IgD-negative memory B cell (primary cell): ENCODE measurements at regions not wholly inside any gene's neighbourhood (a gene's known extent, or its start where the extent isn't known, plus 50 kb on each side); places are given as distances from the start of the nearest gene placed in this dataset.

Experiments
- H3K27ac Mint-ChIP-seq, 3 donors: one replicate each; pipeline ENCODE4 v1.8.0; 2020 to 2022; ENCODE audit warnings: mild to moderate bottlenecking in 3 of 3, mixed read lengths in 3 of 3, moderate library complexity in 1 of 3
- H3K27me3 Mint-ChIP-seq: one replicate; pipeline ENCODE4 v1.8.0; 2021; ENCODE audit warnings: mixed read lengths
- H3K36me3 Mint-ChIP-seq: one replicate; pipeline ENCODE4 v1.8.0; 2020; ENCODE audit warnings: mild to moderate bottlenecking, mixed read lengths
- H3K4me1 Mint-ChIP-seq, 3 donors: one replicate each; pipeline ENCODE4 v1.8.0; 2020 to 2022; ENCODE audit warnings: mixed read lengths in 3 of 3, mild to moderate bottlenecking in 1 of 3
- H3K4me3 Mint-ChIP-seq, 4 donors: one replicate each; pipeline ENCODE4 v1.8.0; 2020 to 2022; ENCODE audit warnings: mild to moderate bottlenecking in 4 of 4, mixed read lengths in 4 of 4, moderate library complexity in 3 of 4
- H3K9me3 Mint-ChIP-seq, 3 donors: one replicate each; pipeline ENCODE4 v1.8.0; 2020 to 2021; ENCODE audit warnings: mixed read lengths in 3 of 3, mild to moderate bottlenecking in 1 of 3

GRCh38 chr2:21939967-21940366, 816.2 kb downstream of the TDRD15 start:
- no peak overlapping the region for H3K27ac Mint-ChIP-seq
- H3K4me3 Mint-ChIP-seq = no peak overlapping the region
- no peaks in the 10 kb centered on the region for H3K4me1 Mint-ChIP-seq
- peaks cover 5% of the 10 kb centered on the region for H3K36me3 Mint-ChIP-seq
- H3K27me3 Mint-ChIP-seq = no peaks in the 10 kb centered on the region
- peaks cover 2 to 7% (median 3%) of the 10 kb centered on the region in 3 donors for H3K9me3 Mint-ChIP-seq

- Mint-ChIP-seq H3K9me3 (peaks cover 0 to 9% (median 2%) of the 10 kb centered on the region in 3 donors), H3K36me3 (peaks cover 2% of the 10 kb centered on the region), H3K27ac (no peak overlapping the region), H3K4me1 (no peaks in the 10 kb centered on the region), H3K27me3 (no peaks in the 10 kb centered on the region), H3K4me3 (no peak overlapping the region)
Measured at GRCh38 chr2:21944536-21944935, 820.8 kb downstream of the TDRD15 start.

- no peaks in the 10 kb centered on the region for H3K4me1 Mint-ChIP-seq
- no peak overlapping the region for H3K27ac Mint-ChIP-seq
- peaks cover 0 to 4% (median 2%) of the 10 kb centered on the region in 3 donors for H3K9me3 Mint-ChIP-seq
- H3K4me3 Mint-ChIP-seq = no peak overlapping the region
- no peaks in the 10 kb centered on the region for H3K27me3 Mint-ChIP-seq
- no peaks in the 10 kb centered on the region for H3K36me3 Mint-ChIP-seq
Measured at GRCh38 chr2:21945658-21946057, 821.9 kb downstream of the TDRD15 start.

GRCh38 chr2:21947046-21947445, 823.3 kb downstream of the TDRD15 start:
- no peaks in the 10 kb centered on the region for H3K4me1 Mint-ChIP-seq
- no peak overlapping the region for H3K4me3 Mint-ChIP-seq
- H3K27ac Mint-ChIP-seq = no peak overlapping the region
- H3K9me3 Mint-ChIP-seq = peaks cover 0 to 4% (median 0%) of the 10 kb centered on the region in 3 donors
- no peaks in the 10 kb centered on the region for H3K36me3 Mint-ChIP-seq
- H3K27me3 Mint-ChIP-seq = no peaks in the 10 kb centered on the region

- H3K27me3 Mint-ChIP-seq = no peaks in the 10 kb centered on the region
- H3K9me3 Mint-ChIP-seq = peaks cover 0 to 15% (median 2%) of the 10 kb centered on the region in 3 donors
- H3K27ac Mint-ChIP-seq = no peak overlapping the region
- no peak overlapping the region for H3K4me3 Mint-ChIP-seq
- no peaks in the 10 kb centered on the region for H3K36me3 Mint-ChIP-seq
- no peaks in the 10 kb centered on the region for H3K4me1 Mint-ChIP-seq
Measured at GRCh38 chr2:21966139-21966538, 842.4 kb downstream of the TDRD15 start.

GRCh38 chr2:21970971-21971370, 847.2 kb downstream of the TDRD15 start:
- Mint-ChIP-seq H3K27ac (no peak overlapping the region), H3K36me3 (no peaks in the 10 kb centered on the region), H3K4me1 (no peaks in the 10 kb centered on the region), H3K9me3 (peaks cover 0 to 19% (median 2%) of the 10 kb centered on the region in 3 donors), H3K27me3 (no peaks in the 10 kb centered on the region), H3K4me3 (no peak overlapping the region)

- Mint-ChIP-seq H3K27me3 (no peaks in the 10 kb centered on the region), H3K4me1 (no peaks in the 10 kb centered on the region), H3K9me3 (peaks cover 0 to 21% (median 2%) of the 10 kb centered on the region in 3 donors), H3K36me3 (no peaks in the 10 kb centered on the region), H3K27ac (no peak overlapping the region), H3K4me3 (peak overlapping the region in 1 of 4 donors; percentile 2)
Measured at GRCh38 chr2:21972586-21972985, 848.8 kb downstream of the TDRD15 start.

- Mint-ChIP-seq H3K27ac (no peak overlapping the region), H3K9me3 (peaks cover 2 to 26% (median 6%) of the 10 kb centered on the region in 3 donors), H3K4me3 (no peak overlapping the region), H3K4me1 (no peaks in the 10 kb centered on the region), H3K36me3 (no peaks in the 10 kb centered on the region), H3K27me3 (no peaks in the 10 kb centered on the region)
Measured at GRCh38 chr2:21981127-21981526, 857.4 kb downstream of the TDRD15 start.

GRCh38 chr2:21993002-21993401, 869.2 kb downstream of the TDRD15 start:
- Mint-ChIP-seq H3K27me3 (no peaks in the 10 kb centered on the region), H3K36me3 (no peaks in the 10 kb centered on the region), H3K4me1 (no peaks in the 10 kb centered on the region), H3K9me3 (peaks cover 2 to 13% (median 13%) of the 10 kb centered on the region in 3 donors), H3K27ac (no peak overlapping the region), H3K4me3 (no peak overlapping the region)

GRCh38 chr2:21996339-21996738, 872.6 kb downstream of the TDRD15 start:
- Mint-ChIP-seq H3K27me3 (no peaks in the 10 kb centered on the region), H3K36me3 (no peaks in the 10 kb centered on the region), H3K4me1 (no peaks in the 10 kb centered on the region), H3K27ac (no peak overlapping the region), H3K9me3 (peaks cover 2 to 9% (median 7%) of the 10 kb centered on the region in 3 donors), H3K4me3 (no peak overlapping the region)

GRCh38 chr2:21999522-21999921, 875.8 kb downstream of the TDRD15 start:
- no peak overlapping the region for H3K4me3 Mint-ChIP-seq
- H3K27ac Mint-ChIP-seq = no peak overlapping the region
- H3K36me3 Mint-ChIP-seq = no peaks in the 10 kb centered on the region
- no peaks in the 10 kb centered on the region for H3K27me3 Mint-ChIP-seq
- H3K9me3 Mint-ChIP-seq = peaks cover 3 to 5% (median 3%) of the 10 kb centered on the region in 3 donors
- no peaks in the 10 kb centered on the region for H3K4me1 Mint-ChIP-seq

- Mint-ChIP-seq H3K4me3 (no peak overlapping the region), H3K27me3 (no peaks in the 10 kb centered on the region), H3K4me1 (no peaks in the 10 kb centered on the region), H3K36me3 (no peaks in the 10 kb centered on the region), H3K27ac (no peak overlapping the region), H3K9me3 (peaks cover 1 to 5% (median 2%) of the 10 kb centered on the region in 3 donors)
Measured at GRCh38 chr2:22002066-22002465, 878.3 kb downstream of the TDRD15 start.

GRCh38 chr2:22003270-22003669, 879.5 kb downstream of the TDRD15 start:
- Mint-ChIP-seq H3K9me3 (peaks cover 1 to 9% (median 2%) of the 10 kb centered on the region in 3 donors), H3K36me3 (no peaks in the 10 kb centered on the region), H3K4me1 (no peaks in the 10 kb centered on the region), H3K4me3 (no peak overlapping the region), H3K27me3 (no peaks in the 10 kb centered on the region), H3K27ac (no peak overlapping the region)

- no peak overlapping the region for H3K4me3 Mint-ChIP-seq
- H3K4me1 Mint-ChIP-seq = no peaks in the 10 kb centered on the region
- H3K27ac Mint-ChIP-seq = no peak overlapping the region
- no peaks in the 10 kb centered on the region for H3K27me3 Mint-ChIP-seq
- no peaks in the 10 kb centered on the region for H3K36me3 Mint-ChIP-seq
- peaks cover 2 to 21% (median 10%) of the 10 kb centered on the region in 3 donors for H3K9me3 Mint-ChIP-seq
Measured at GRCh38 chr2:22011048-22011447, 887.3 kb downstream of the TDRD15 start.

GRCh38 chr2:22020091-22020742, 896.4 kb downstream of the TDRD15 start:
- Mint-ChIP-seq H3K36me3 (no peaks in the 10 kb centered on the region), H3K27me3 (no peaks in the 10 kb centered on the region), H3K4me3 (no peak overlapping the region), H3K27ac (no peak overlapping the region), H3K4me1 (no peaks in the 10 kb centered on the region), H3K9me3 (peaks cover 2 to 5% (median 4%) of the 10 kb centered on the region in 3 donors)

GRCh38 chr2:22027345-22028005, 903.7 kb downstream of the TDRD15 start:
- no peaks in the 10 kb centered on the region for H3K27me3 Mint-ChIP-seq

More at GRCh38 chr2:22027345-22028005, 903.7 kb downstream of the TDRD15 start:
- no peaks in the 10 kb centered on the region for H3K4me1 Mint-ChIP-seq
- peaks cover 1% of the 10 kb centered on the region for H3K36me3 Mint-ChIP-seq
- H3K27ac Mint-ChIP-seq = no peak overlapping the region
- no peak overlapping the region for H3K4me3 Mint-ChIP-seq
- H3K9me3 Mint-ChIP-seq = peaks cover 0 to 9% (median 1%) of the 10 kb centered on the region in 3 donors
